Dedifferentiated amniotic fluid mesenchymal stem cell (primary cell): ENCODE measurements at regions not wholly inside any gene's neighbourhood (a gene's known extent, or its start where the extent isn't known, plus 50 kb on each side); places are given as distances from the start of the nearest gene placed in this dataset.

ENCODE experiments used
- DNase-seq: peaks from one replicate; pipeline ENCODE4 v3.0.0-alpha.2; 2016; ENCODE audit errors: extremely low spot score

DNA sequence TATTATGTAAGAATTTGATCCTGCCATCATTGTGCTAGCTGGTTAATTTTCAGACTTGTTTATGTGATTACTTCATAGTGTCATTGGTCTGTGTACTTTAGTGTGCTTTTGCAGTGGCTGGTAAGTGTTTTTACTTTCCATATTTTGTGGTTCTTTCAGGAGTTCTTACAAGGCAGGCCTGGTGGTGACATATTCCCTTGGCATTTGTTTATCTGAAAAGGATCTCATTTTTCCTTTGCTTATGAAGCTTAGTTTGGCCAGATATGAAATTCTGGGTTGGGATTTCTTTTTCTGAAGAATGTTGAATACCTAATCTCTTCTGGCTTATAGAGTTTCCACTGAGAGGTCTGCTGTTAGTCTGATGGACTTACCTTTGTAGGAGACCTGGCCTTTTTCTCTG lies 72.8 kb upstream of the MC4R start:
- peak; percentile 39 for DNase-seq

DNA sequence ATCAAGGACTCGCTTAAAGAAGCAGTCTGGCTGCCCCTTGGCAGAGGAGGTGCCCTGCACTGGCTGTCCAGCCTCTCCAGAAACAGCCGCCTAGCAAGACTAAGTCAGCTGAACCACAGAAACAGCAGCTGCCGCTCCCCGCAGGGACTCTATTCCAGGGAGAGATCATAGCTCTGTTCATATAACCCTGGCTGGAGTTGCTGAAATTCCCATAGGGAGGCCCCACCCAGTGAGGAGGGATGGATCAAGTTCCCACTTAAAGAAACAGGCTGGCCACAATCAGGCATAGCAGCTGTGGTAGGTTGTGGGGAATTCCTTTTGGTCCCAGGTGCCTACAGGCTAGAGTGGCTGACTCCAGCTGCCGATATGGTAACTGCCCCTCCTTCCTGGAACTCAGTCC lies 74.2 kb upstream of the MC4R start:
- DNase-seq = peak; percentile 31

DNA sequence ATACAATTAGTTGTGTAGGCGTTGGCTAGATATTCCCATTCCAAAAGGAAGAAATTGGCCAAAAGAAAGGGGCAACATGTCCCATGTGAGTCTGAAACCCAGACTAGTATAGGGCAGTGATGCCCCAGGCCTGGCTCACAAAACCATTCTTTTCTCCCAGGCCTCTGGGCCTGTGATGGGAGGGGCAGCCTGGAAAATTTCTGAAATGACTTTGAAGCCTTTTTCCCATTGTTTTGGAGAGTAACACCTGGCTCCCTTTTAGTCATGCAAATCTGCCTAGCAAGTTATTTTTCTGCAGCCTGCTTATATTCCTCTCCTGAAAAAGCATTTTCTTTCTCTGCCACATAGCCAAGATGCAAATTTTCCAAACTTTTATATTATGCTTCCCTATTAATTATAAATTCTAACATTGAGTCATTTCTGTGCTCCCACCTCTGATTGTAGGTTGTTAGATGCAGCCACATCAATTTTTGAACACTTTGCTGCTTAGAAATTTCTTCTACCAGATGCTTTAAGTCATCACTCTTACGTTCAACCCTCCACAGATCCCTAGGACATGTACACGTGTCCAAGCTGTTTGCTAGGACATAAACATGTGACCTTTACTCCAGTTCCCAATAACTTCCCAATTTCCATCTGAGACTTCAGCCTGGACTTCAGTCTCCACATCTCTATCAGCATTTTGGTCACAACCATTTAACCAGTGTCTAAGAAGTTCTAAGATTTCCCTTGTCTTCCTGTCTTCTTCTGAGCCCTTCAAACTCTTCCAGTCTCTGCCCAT lies 76.1 kb upstream of the MC4R start:
- no peak for DNase-seq

DNA sequence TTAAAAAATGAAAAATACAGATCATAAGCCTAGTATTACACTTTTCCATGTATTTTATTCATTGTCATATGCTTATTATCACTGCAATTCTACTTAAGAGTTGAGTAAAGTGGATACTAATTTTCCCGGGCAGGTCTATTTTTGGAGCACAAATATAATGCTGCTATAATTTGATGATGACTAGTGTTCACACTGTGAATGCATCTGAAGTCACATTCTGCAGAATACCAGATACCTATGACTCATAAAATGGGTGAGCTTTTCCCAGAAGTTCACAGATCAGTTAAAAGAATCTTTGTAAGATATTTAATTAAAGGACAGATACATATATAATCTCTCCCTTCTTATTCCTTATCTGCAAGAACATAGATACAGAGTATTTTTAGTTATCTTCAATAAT lies 79.8 kb upstream of the MC4R start:
- DNase-seq = peak; percentile 43

DNA sequence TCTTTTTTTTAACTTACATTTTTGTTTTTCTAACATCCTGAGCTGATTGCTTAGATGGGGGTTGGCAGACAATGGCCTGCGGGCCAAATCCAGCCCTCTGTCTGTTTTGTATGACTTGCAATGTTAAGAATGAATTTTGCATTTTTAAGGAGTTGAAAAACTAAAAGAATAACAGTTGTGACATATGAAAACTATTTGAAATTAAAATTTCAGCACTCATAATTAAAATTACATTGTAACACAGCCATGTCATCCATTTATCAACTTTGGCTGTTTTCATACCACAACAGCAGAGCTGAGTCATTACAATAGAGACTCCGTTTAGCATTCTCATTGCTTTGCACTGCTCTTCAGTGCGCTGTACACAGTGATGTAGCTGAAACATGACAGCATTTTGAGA lies 94.1 kb upstream of the MC4R start:
- DNase-seq = peak; percentile 85

DNA sequence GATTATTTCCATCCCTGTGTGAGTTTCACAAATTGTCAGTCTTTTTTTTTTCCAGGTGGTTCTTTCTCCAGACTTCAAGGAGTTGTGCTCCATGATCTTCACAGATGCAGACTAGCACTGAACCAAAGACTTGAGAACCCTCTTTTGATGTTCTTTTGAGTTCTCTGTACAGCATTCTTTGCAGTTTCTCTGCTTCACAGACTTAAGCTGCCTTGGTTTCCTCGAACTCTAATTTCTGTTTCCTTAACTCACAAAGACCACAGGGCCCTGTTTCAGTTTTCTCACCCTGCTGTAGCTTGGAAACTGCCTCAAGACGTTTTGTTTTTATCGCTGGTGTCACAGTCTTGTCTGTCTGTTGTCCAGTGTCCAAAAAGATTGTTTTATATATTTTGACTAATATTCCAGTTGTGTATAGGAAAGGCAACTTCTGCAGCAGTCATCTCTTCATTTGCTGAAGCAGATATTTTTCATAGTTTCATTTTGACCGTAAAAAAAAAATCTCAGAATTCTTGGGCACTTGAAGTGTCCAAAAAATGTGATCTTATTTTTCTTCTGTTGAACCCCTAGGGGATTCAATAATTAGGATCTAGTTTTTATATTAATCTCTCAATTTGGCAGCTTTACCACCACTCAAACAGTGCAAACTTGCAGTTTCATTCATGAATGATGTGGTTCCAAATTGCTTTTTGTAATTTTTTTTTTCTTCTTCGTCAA lies 97.0 kb upstream of the MC4R start:
- DNase-seq = no peak

DNA sequence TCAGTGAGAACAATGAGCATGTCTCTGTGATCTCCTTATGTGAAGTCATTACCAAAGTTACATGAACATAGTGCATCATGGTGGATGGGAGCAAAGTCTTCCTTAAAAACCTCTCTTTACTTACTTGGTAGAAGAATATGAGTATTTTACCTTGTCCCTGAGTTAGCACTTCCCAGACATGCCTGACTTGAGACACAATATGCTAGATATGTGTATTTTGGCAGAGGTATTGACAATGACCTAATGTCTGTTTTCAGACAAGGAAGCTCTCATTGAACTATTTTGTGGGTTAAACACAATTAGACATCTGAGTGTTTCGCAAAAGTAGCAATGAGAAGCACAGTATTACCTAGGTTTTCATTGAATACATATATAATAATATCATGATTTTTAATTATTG lies 99.1 kb upstream of the MC4R start:
- DNase-seq = peak; percentile 16

DNA sequence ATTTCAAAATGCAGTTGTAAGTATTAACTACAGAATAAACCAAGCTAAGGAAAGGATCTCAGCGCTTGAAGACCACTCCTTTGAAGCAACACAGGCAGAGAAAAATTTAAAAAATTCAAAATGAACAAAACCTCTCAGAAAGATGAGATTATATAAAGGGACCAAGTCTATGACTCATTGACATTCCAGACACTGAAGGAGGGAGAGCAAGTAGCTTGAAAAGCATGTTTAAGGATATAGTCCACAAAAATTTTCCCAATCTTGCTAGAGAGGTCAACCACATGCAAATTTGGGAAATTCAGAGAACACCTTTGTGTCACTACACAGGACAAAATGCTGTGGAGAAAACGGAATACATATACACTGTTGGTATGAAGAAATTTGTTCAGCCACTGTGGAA lies 112.6 kb upstream of the MC4R start:
- no peak for DNase-seq

DNA sequence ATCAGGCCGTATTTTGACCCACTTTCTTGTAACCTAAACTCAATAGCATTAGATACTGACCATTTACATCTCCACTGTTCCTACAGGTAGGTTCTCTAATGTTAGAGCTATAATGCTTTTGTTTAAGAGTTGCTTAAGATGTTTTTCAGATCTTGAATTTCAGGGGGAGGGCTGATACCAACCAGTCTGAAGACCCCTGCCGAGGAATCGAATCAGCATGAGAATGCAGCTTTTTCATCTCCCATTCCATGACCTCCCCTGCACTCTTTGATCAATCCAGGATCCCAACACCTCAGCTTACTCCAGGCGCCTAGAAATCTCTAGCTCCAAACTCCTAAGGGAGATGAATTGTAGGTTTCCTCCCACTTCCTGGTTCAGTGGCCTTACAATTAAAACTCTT lies 120.5 kb upstream of the MC4R start:
- DNase-seq = no peak

DNA sequence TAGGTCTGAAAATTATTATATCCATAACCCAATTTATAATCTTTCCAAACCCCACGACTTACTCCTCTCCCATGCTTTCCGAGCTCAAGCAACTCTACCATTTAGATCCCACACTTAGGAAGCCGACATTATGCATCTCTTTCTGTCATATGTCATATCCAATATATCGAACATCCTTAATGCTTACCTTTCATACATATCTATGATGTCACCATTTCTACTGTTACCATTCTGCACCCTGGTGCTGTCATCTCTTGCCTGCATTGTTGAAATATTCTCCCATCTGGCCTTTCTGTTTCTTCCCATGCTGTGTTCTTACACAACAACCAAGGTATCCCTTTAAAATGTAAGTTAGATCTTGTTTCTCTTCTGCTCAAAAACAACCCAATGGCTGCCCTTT lies 127.1 kb upstream of the MC4R start:
- DNase-seq = no peak

DNA sequence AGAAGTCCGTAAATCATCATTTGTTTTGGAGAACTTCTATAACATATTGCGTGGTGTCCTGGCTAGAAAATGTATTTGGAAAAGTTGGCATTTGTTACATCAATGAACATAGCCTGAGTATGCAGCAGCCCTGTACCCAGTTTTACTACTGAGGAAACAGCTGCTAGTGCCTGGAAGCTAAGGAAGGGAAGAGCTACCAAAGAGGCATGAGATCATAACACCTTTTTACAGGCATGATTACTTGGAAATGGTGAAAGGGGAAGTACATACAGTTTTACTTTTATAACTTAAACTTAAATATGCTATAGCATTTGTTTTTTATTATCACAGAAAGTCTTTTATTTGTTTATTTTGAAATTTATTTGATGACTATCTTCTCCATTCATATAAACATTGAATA lies 128.4 kb upstream of the MC4R start:
- no peak for DNase-seq

DNA sequence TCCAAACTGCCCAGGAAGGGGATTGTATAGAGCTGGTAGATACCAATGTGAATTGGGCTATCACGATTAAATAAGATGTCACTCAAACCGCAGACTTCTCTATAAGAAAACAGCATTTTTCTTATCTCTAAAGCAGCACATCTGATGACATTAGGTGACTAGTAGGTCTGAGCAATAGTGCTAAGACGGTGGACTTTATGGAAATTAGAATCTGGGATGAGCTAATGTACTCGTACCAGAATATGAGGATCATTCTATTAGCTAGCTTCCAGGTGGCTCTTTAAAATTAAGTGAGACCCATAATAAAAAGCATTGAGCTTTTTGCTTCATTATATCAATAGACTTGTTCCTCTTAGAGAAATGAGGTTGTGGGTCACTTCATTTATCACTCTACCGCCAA lies 130.0 kb upstream of the MC4R start:
- no peak for DNase-seq

DNA sequence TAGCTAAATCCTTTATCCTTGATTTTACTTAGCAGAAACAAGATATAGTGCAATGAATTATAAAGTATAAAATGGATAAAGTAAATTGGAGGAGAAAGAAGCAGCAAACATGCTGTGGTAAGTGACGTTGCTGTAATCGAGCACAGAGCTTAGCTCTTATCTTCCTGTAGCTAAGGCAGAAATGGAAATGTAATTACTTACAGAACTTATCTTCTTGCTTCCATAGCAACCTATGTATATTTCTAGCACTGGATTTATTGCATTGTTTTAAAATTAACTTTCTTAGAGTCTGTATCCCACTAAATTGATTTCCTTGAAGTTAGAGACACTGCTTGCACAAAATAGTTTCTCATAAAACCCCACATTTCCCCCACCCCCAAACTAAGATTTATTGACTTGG lies 130.6 kb upstream of the MC4R start:
- DNase-seq = no peak

DNA sequence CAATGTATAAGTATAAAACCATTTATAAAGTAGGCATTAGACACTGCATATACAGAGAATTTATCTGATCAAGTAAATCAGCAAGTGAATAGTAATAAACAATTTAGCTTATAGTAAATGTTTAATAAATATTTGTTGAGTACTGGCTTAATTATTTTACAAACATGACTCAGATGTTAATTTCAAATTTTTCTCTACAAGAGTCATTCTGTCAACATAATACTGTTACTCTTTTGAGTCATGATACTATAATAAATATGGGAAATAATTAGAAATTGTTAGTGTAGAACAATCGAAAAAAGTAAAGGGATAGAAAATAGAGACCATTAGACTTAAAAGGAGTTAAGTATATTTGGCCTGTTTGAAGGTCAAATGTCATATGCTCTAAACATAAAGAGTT lies 133.6 kb upstream of the MC4R start:
- no peak for DNase-seq

DNA sequence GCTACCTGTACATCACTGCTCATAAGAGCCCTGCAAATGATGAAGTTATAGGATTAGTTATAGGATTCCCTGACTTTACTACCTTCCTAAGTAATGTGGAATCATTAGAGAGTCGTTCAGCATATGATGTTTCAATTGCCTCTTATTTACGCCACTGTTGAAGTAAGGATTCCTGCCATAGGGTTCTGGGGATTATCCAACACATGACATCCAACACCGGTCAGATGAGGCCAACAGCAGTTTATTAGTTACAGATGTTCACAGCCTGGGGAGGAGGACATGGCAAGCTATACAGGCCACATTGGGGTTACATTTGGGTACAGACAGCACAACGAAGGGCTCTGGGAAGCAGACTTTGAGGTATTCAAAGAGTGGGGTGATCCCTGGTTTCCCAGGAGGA lies 134.1 kb upstream of the MC4R start:
- DNase-seq = no peak

DNA sequence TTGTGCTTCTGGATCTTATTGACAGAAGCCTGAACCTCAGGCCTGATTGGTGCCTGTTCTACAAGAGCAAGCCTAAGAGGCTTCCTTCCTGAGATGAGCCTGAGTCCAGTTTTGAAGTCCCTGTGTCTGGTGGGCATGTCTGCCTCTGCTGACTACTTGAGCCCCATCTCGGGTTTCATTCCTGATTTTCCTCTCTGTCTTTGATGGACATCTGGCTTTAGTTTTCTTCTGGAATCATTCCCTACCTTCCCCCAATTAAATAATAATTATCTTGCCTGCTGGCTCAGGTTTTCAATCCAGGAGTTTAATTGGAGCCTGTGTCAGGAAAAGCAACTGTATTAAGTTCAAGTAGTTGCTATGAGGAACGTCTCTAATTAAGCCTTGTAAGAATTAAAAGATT lies 135.5 kb upstream of the MC4R start:
- no peak for DNase-seq

DNA sequence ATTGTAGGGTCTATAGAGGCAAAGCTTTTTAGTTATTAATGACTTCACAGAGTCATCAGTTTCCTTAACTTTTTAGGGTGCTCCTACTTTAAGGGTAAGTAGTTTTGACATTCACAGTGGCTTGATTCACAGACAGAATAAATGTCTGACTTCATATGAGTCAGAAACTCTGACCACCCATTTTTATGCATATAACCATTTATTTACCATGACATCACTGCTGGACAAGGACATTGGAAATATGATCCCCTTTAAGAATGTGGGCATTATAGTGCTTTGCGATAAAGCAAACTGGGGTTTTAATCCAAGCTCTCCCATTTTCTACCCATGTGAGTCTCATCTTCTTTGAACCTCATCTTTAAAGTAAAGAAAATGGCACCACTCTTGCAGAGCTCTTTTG lies 162.0 kb upstream of the MC4R start:
- DNase-seq = peak; percentile 23

DNA sequence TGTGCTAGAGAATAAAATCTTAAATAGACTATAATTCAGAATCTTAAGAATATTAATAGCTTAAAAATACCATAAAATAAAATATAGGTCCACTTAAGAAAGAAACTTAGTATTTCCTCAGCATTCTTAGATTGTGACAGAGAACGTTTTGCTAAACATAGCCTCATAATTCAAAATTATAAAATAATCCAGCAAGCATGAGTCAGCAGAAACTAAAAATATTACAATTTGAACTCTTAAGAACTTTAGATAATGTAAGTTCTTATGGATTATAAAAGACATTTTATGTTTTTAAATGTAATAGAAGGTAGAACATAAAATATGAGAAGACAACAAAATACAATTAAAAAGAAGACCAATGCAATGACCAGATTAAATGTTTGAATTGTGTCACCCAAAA lies 164.5 kb upstream of the MC4R start:
- DNase-seq = no peak

DNA sequence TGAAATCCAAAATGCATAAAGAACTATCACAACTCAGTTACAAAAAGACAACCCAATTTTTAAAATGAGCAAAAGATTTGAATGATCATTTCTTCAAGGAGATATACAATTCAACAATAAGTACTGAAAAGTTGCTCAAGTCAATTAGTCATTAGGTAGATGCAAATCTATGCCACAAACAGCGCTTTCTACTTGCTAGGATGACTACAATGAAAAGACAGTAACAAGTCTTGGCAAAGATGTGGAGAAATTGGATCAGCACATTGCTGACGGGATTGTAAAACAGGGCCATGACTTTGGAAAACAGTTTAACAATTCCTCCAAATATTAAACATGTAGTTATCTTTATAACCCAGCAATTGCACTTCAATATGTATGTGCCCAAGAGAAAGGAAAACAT lies 166.3 kb upstream of the MC4R start:
- DNase-seq = no peak

DNA sequence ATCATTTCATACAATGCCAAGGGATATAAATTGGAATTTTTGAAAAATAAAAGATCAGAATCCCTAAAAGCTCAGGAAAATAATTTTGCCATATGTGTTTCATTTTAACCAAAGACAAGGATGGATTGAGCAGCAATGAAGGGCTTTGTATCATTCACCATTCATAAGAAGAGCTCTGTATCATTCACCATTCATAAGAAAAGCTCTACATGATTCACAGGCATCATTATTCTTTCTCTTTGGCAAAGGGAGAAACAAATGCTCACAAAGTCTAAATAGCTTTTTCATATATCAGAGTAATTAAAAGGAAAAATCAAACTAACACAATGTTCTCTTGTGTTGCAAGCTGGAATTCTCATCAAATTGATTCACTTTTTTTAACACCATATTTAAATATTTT lies 169.1 kb upstream of the MC4R start:
- DNase-seq = no peak

DNA sequence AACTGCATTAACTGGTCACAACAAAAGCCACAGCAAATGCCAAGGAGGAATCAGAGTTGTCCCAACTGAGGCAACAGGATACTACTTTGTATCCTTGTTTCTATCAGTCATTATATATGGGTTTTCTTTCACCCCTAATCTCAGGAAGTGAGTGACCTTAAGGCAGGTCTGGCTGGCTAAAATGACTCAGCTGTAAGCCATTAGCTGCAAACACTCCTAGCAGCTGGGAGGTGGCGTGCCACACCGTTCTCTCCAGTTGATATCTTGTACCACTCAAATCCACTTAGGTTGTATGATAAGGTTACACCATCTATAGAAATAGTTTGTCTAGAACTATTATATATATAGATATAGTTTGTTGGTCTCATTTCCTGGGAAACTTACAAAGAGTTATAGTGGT lies 171.1 kb upstream of the MC4R start:
- no peak for DNase-seq

DNA sequence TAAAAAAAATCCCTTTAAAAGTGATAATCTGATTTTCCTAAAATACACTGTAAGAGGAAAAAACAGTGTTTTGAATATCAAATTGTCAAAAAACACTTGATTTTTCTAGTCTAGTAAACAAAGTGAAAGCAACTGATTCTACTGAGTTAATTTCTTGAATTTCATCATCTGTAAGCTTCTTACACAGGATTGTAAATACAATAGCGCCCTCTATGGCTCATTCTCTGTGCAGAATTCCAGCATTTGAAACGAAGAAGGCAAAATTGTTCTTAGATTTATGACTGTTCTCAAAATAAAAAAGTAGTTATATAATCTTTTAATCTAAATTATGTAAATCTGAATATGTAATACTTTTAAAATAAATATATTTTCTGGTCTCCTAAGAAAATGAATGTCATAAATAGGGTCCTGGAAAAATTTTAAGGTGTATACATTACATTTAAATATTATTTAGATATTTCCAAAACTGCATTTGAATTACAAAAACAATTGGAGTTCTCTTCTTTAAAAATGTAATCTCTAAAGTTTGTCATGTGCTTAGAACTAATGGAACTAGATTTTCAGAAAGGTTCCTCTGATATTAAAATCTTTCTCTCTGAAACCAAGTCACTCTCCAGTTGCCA lies 176.9 kb upstream of the MC4R start:
- peak; percentile 95 for DNase-seq

DNA sequence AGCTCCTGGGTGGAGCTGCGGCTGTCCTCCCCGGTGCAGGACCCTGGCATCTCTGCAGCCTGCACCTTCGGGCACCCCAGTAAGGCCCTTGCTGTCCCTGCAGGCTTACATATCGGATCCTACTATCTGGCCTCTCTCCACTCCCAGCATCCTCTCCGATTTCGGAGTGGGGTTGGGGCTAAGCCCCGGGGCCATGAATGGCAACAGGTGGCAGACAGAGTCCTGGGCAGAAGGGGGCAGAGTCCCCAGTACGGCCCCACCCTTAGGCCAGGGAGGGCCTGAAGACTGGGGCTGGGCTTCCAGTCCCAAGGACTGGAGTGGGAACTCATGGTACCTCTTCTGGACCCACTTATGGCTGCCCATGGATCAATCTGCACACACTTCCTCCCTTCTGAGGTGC lies 180.4 kb upstream of the MC4R start:
- DNase-seq = no peak
